ENCODE measurements at regions not wholly inside any gene's neighbourhood (a gene's known extent, or its start where the extent isn't known, plus 50 kb on each side); places are given as distances from the start of the nearest gene placed in this dataset.
A peak's percentile ranks its signal among the peaks of the same experiment; 100 is the strongest.

- TF ChIP-seq ZNF70 (CRISPR knock-in tag; IDR thresholded peaks at IDR 0.05), result no peak
- TF ChIP-seq POU6F1 (CRISPR knock-in tag; IDR thresholded peaks at IDR 0.05; ENCODE audit: borderline replicate concordance, low read depth), result no peak
- no peak for TF ChIP-seq ISL1 (CRISPR knock-in tag; IDR thresholded peaks at IDR 0.05)
- TF ChIP-seq ARNTL (CRISPR knock-in tag; IDR thresholded peaks at IDR 0.05; ENCODE audit: borderline replicate concordance, low read depth), result no peak
- TF ChIP-seq PATZ1 (CRISPR knock-in tag; IDR thresholded peaks at IDR 0.05; ENCODE audit: borderline replicate concordance), result no peak
- TF ChIP-seq TCF4 (CRISPR knock-in tag; IDR thresholded peaks at IDR 0.05; ENCODE audit: borderline replicate concordance), result no peak
- no peak for TF ChIP-seq TSHZ2 (CRISPR knock-in tag; IDR thresholded peaks at IDR 0.05)
- TF ChIP-seq ZFP30 (CRISPR knock-in tag; IDR thresholded peaks at IDR 0.05), result no peak
- no peak for TF ChIP-seq ZFP3 (CRISPR knock-in tag; IDR thresholded peaks at IDR 0.05)
- no peak for TF ChIP-seq GLIS3 (CRISPR knock-in tag; IDR thresholded peaks at IDR 0.05)
- no peak for TF ChIP-seq ESRRG (CRISPR knock-in tag; IDR thresholded peaks at IDR 0.05)
- no peak for TF ChIP-seq PPARA (CRISPR knock-in tag; IDR thresholded peaks at IDR 0.05; ENCODE audit: borderline replicate concordance)
- no peak for TF ChIP-seq TOX (CRISPR knock-in tag; IDR thresholded peaks at IDR 0.05; ENCODE audit: borderline replicate concordance)
- TF ChIP-seq ZNF8 (CRISPR knock-in tag; IDR thresholded peaks at IDR 0.05), result no peak
- no peak for ATAC-seq
Measured at GRCh38 chr5:123778641-123779040, 266.7 kb downstream of the CSNK1G3 start.

GRCh38 chr5:123776761-123777160 is 264.8 kb downstream of the CSNK1G3 start:
- no peak for TF ChIP-seq TCF4 (CRISPR knock-in tag; IDR thresholded peaks at IDR 0.05; ENCODE audit: borderline replicate concordance)
- peak; percentile 83 for TF ChIP-seq ISL1 (CRISPR knock-in tag; IDR thresholded peaks at IDR 0.05)
- TF ChIP-seq ZNF565 (CRISPR knock-in tag; conservative IDR thresholded peaks at IDR 0.05; ENCODE audit: low read depth), result no peak
- no peak for TF ChIP-seq GLIS3 (CRISPR knock-in tag; IDR thresholded peaks at IDR 0.05)
- no peak for TF ChIP-seq ZNF70 (CRISPR knock-in tag; IDR thresholded peaks at IDR 0.05)
- ATAC-seq, result peak; percentile 95

- TF ChIP-seq CSDC2 (CRISPR knock-in tag; IDR thresholded peaks at IDR 0.05) (no peak), OSR1 (CRISPR knock-in tag; IDR thresholded peaks at IDR 0.05) (no peak), ESRRG (CRISPR knock-in tag; IDR thresholded peaks at IDR 0.05) (no peak), RARB (CRISPR knock-in tag; IDR thresholded peaks at IDR 0.05) (no peak), ZNF565 (CRISPR knock-in tag; conservative IDR thresholded peaks at IDR 0.05; ENCODE audit: low read depth) (no peak), TSHZ2 (CRISPR knock-in tag; IDR thresholded peaks at IDR 0.05) (no peak), TOX (CRISPR knock-in tag; IDR thresholded peaks at IDR 0.05; ENCODE audit: borderline replicate concordance) (no peak), TCF4 (CRISPR knock-in tag; IDR thresholded peaks at IDR 0.05; ENCODE audit: borderline replicate concordance) (no peak), POU6F1 (CRISPR knock-in tag; IDR thresholded peaks at IDR 0.05; ENCODE audit: borderline replicate concordance, low read depth) (no peak), PPARA (CRISPR knock-in tag; IDR thresholded peaks at IDR 0.05; ENCODE audit: borderline replicate concordance) (no peak), CSRNP3 (CRISPR knock-in tag; IDR thresholded peaks at IDR 0.05) (no peak), GLIS3 (CRISPR knock-in tag; IDR thresholded peaks at IDR 0.05) (no peak), CREB5 (CRISPR knock-in tag; IDR thresholded peaks at IDR 0.05; ENCODE audit: low read depth) (no peak)
- no peak for ATAC-seq
Measured at GRCh38 chr5:123771715-123772114, 259.7 kb downstream of the CSNK1G3 start.
